GM18517 (cell line): ENCODE measurements at regions not wholly inside any gene's neighbourhood (a gene's known extent, or its start where the extent isn't known, plus 50 kb on each side); places are given as distances from the start of the nearest gene placed in this dataset.
A peak's percentile ranks its signal among the peaks of the same experiment; 100 is the strongest.

Experiments
- ATAC-seq: cut with Tn5 transposase; IDR thresholded peaks from one replicate; pipeline ENCODE4 v1.9.1; 2021; ENCODE audit warnings: mild to moderate bottlenecking, moderate library complexity; ENCODE audit not compliant: unreplicated experiment

DNA sequence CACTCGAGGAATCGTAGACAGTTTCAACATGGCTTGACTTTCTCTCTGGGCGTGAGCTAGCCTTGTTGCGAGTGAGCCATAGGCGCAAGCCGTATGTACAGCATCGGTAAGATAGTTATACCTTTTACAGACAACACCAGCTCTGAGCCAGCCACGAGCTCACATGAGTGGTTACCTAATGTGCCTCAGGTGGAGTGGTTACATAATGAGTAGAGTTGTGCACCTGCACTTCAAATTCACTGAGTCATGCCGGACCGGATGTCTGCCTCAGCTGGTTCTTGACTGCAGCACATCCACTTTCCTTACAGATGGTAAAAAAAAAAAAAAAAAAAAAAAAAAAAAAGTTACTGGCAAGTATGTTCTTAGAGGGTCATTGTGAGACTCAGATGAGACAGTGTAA is 360.4 kb upstream of the NR5A2 start:
- no peak for ATAC-seq

DNA sequence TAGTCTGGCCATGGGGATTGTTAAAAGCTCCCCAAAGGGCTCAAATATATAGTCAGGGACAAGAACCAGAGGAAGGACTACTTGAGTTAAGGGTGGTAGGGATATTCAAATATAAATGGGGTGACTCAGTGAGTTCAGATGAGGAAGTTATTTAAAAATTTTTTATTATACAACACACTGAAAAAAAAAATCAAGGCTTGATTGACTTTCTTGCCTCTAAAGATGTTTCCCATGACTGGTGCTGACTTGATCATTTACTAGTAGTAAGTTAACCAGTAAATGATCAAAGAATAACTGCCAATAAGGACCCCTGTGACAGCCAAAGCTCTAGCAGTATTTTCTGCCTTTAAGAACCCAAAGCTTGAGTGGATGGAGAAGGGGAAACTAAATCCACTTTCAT is 357.6 kb upstream of the NR5A2 start:
- no peak for ATAC-seq

DNA sequence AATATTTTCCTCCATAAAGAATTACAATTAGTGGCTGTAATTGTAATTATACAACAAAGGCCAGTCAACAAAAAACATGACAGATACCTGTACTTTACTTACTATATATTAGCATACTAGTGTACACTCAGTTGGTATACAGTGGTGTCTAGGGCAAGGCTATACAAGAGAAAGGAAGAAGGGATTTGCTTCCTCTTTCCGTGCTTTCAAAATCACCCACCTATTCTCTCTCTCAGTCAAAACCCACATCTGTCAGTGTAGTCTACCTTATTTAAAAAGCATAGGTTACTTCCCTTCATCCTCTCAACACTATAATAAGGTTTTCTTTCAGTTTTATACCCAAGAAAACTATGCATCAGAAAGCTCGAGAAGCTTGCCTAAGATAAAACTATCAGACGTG is 355.8 kb upstream of the NR5A2 start:
- no peak for ATAC-seq

DNA sequence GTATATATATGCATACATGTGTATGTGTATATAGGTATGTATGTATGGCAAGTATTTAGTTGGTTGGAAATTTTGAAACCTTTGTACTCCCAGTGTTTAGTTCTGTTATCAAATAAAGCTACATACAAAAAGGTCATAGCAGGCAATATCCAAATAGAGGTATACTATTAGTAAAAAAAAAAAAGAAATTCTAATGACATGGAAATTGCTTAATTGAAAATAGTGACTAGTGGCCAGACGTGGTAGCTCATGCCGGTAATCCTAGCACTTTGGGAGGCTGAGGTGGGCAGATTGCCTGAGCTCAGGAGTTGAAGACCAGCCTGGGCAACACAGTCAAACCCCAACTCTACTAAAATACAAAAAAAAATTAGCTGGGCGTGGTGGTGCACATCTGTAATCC is 351.6 kb upstream of the NR5A2 start:
- ATAC-seq: no peak

DNA sequence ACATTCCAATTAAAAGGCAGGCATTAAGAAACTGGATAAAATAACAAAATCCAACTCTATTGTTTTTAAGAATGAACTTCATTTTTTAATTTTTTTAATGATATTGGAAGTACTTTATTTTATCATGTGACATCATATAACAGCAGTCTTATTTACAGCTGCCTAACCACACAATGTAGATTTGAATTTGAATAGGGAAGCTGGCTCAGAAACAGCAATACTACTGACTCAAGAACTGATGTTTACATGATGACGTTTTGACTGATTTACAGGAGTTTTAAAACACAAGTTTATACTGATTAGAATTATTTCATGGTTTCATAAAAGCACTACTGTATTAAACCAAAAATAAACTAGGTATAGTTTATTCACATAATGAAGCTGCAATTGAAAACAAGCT is 348.7 kb upstream of the NR5A2 start:
- no peak for ATAC-seq

DNA sequence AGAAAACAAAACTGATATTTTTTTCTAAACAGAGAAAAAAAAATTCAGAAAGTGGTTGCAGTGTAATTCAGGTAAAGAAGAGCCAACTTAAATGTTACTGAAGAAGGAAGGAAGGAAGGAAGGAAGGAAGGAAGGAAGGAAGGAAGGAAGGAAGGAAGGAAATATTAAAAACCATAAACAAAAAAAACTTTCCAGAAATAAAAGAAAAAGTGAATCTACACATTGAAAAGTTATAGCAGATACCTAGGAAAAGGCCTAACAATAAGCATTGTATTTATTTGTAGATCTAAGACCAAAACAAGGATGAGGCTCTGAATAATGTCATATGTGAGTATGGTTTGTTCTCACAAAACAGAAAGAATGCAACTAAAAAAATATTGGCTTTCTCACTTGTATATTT is 345.4 kb upstream of the NR5A2 start:
- ATAC-seq: no peak

DNA sequence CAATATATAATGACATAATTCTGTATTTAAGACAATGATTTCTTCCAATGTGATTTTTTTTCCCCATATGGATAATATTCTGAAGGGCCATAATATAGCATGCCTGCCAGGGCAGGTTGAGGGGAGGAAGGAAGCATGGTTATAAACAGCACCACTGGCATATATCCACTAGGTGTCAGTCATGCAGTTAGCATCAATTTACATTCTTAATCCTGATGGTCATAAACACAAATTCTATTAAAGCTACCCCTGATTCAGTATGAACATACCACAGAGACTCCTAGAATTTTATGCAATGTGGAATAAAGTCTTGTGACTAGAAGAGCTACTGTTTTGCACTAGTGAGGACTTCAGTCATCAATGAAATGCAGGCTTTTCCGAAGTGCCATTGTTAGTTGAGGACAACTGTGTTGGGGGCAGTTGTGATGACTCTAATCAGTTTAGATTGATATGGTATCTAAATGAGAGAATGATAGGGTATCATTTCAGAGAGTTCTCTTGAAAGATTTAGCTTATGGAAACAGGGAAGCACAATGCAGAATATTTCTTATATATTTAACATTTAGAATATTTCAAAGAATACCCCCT is 342.7 kb upstream of the NR5A2 start:
- ATAC-seq: peak; percentile 92

DNA sequence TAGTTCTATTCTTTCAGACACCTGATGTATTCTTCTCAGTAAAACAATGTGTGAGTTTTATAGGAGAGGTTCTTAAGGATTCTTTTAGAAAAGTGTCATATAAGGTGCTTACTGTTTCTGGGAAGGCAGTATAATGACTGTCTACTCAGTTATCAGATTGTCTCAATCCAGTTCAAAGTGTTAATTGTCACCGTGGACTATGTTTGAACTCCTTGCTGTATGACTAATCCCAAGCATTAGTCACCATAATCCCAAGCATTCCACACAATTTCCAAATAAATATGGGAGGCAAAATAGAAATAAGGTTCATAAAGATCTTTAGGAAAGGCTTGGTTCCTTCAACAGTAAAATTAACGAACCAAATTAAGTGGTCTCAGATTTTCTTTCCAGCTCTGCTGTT is 342.1 kb upstream of the NR5A2 start:
- no peak for ATAC-seq

DNA sequence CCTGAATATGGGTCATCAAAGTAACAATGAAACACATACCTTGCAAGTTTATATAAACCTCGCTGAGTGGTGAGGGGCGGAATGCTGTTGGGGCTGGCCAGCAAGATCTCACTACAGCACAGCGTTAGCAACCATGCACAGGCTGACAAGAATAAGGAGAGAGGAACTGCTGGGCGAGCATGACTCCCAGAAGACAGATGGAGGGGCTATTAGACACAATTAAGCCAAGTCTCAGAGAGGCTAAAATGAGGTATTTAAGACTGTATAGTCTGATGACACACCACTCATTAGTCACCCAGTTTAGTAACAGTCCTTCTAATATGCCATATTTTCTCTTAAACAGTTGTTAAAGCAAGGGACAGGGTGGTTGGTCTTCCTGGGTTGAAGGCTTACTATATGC is 340.2 kb upstream of the NR5A2 start:
- no peak for ATAC-seq

DNA sequence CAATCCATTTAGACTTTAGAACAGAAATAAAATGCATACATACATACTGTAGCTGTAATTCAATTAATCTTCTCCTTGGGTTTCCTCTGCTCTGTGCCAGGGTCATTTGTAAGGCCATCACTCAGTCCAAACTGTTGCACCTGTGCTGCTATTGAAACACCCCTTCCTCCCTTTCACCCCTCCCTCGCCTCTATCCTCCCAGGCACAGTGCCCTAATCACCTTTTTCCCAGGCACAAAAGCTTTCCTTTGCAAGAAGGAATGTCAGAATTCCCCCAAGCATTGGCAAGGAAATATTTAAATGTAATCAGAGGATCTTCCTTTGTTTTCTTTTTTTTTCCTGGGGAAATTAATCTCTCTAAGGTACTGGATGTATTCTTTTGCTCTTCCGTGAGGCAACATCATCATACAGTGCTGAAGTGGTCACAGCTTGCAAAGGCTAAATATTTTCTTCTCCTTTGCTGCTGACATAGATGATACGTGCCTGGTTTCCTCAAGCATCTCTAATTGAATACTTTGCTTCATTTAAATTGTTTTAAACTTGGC is 339.3 kb upstream of the NR5A2 start:
- no peak for ATAC-seq

DNA sequence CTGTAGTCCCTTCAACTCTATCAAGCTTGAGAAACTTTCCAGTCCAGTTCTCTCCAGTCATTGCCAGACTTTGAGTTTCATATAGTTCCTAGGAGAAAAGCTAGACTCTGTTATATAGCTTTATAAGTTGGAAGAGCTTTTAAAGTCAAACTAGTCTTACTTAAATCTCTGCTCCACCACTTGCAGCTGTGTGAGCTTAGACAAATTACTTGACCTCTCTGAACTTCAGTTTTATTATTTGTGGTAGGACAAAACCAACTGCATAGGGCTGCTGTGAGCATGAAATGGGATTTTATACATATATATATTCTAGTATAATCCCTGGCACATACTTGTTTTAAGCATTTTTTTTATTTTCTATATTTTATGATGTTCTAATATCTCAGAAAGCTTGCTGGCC is 338.7 kb upstream of the NR5A2 start:
- ATAC-seq: no peak

DNA sequence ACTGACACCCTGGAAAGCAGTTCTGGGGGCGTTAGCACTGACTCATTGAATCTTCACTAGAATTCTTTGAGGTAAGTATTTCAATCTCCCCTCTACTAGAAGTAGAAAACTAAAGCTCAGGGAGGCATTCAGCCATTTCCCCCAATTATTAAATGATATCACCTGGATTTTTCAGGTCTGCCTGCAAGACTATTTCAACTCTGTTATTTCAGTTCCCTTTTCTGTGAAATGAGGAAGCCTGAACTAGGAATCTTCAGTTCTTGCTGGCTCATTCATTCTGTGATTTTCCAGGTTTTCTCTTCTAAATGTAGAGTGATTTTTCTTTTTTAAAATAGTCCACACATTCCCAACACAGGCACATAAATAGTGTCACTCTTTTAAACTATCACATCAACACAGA is 337.0 kb upstream of the NR5A2 start:
- ATAC-seq: no peak

DNA sequence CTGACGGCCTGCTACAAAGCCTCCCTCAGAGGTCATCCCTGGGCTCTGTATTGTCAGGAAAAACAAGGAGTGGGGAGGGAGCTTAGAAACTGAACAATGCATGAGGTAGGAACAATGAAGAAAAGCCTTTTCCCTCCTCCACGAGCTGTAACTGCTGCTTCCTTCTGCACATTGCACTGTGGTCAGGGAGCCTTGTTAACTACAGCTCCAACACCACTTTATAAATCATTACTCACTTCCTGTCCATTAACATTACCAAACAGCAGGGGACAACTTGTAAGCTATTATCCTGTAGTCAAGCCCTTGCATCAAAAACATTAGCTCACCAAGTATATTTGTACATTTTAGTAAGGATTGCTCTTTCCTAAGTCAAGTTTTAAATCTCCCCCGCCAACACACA is 336.0 kb upstream of the NR5A2 start:
- ATAC-seq: no peak

DNA sequence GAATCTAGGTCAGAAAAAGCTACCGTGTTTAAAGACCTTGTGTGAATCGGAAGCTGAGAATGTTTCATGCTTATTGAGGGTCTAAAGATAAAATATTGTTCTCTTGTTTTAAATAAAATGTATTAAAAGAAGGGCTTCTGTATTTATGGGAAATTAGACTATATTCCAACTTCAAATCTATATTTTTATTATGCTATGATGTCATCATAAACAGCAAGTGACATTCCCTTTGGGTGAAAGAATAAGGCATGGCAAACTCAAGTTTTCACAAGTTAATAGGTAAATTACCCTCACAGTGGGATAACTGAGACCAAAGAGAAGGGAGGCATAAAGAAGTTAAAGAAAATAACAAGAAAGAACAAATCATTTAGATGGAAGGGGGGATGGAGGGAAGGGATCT is 333.8 kb upstream of the NR5A2 start:
- ATAC-seq: no peak

DNA sequence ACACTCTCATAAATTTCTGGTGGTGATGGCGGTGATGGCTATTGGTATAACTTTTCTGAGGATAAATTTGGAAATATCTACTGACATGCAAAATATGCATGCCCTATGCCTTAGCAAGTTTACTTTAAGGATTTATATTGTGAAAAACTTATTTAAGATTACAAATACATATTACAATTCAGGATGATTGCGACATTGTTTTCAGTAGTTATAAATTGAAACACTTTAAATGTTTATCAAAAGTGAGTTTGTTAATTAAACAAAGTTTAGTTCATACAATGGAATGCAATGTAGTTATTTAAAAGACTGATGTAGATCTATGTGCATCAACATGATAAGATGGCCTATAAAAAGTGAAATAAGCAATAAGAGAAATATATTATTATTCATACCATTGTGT is 331.3 kb upstream of the NR5A2 start:
- ATAC-seq: no peak

DNA sequence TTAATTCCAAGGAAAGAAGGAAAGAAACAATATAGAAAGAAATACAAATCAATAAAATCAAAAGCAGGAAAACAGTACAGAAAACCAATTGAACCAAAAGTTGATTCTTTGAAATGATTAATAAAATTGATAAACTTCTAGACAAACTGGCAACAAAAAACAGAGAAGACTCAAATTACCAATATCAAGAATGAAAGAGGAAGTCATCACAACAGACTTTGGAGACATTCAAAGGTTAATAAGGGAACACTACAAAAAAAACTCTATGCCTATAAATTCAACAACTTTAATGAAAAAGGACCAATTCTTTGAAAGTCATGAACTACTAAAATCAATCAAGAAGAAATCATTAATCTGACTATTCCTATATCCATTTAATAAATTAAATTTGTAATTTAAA is 329.3 kb upstream of the NR5A2 start:
- no peak for ATAC-seq

DNA sequence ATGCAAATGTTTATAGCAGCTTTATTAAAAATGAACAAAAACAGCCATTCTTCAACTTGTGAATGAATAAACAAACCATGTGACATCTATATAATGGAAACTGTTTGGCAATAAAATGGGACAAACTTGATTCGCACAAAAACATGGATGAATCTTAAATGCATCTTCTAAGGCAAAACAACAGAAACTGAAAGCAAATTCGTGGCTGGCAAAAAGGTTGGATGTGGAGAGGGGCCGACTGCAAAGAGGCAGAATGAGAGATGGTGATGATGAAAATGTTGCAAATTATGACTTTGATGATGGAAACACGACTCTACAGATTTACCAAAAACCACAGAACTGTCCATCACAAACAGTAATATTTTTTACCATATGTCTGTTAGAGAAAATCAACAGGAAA is 327.0 kb upstream of the NR5A2 start:
- ATAC-seq: no peak

DNA sequence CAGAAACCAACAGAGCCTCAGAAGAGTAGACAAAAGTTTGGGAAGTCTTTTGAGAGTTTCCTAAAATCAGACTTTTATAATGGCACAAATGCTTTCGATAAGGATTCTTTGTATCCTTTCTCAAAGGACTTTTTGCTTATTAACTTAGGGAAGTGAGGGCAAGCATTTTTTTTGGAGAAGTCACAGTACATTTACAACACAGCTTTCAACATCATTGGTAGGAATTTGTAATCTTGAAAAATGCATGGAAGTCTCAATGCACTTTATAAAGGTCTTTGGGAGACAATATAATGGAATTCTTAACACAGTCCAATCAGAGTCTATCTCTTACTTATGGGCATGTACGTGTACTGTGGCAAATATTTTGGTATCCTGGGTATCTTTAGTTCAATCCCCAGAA is 325.8 kb upstream of the NR5A2 start:
- no peak for ATAC-seq

DNA sequence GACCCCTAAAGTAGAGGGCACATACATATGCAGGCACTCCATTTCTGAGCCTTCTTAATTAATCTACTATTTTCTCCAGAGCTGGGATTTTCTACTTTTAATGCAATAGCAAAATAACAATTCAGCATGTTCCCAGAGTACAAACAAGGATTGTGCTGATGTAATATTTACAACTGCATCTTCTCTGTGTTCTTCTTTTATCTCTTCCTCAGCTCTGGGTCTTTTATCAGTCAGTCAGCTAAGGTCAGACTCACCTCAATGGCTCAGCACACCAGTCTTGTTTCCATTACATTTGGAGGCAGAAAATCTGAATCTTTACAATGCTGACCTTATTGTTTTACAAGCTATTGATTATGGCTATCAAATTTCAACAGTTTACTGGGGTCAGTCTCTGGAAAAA is 323.3 kb upstream of the NR5A2 start:
- no peak for ATAC-seq

DNA sequence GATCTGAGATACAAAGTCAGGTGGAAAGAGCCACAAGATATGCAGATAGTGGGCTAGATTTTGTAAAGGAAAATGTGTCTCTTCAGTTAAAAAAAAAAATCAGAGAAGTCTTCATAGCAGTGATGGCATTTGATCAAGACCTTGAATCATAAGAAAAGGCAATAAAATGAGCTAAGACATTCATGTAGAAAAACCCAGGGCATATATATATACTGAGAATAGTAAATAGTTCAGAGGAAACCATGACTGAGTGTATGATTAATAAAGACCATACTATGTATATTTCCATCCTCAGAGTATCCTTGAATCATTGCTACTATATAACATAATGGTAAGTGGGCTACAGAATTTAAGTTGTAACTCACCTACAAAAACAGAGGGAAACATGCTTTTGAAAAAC is 321.7 kb upstream of the NR5A2 start:
- ATAC-seq: no peak

DNA sequence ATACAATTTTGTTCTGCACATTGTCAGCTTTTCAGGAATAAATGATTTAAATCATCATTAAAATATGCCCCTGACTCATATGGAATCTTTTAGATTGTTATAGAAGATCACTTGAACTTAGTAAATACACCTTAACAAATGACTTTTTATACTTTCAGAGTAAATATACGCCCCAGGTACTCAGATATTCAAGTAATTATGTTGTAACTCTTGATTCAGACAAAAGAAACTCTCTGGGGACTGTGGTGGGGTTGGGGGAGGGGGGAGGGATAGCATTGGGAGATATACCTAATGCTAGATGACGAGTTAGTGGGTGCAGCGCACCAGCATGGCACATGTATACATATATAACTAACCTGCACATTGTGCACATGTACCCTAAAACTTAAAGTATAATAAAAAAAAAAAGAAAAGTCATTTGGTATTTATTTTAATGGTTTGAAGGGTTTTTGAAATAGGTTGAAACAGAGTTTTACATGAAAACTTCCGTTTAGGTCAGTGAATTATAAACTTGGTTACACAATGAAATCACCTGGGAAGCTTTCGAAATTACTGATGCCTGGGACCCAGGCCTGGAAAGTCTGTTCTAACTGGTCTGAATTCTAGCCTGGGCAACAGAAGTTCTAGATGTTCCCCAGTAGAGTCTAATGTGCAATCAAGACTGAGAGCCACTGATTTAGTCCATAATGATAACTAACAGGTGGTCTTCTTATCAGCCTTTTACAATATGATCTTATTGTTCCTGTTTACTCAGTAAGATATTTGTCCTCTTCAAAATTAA is 320.5 kb upstream of the NR5A2 start:
- ATAC-seq: no peak

DNA sequence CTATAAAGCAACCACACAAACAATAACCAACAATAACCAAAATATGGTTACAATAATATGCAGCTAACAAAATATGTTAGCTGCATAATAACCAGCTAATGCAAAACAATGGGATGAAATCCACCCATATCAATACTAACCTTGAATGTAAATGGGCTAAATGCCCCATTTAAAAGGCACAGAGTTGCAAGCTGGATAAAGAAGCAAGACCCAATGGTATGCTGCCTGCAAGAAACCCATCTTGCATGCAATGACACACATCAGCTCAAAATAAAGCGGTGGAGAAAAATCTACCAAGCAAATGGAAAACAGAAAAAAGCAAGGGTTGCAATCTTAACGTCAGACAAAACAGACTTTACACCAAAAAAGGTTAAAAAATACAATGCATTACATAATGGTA is 316.5 kb upstream of the NR5A2 start:
- no peak for ATAC-seq

DNA sequence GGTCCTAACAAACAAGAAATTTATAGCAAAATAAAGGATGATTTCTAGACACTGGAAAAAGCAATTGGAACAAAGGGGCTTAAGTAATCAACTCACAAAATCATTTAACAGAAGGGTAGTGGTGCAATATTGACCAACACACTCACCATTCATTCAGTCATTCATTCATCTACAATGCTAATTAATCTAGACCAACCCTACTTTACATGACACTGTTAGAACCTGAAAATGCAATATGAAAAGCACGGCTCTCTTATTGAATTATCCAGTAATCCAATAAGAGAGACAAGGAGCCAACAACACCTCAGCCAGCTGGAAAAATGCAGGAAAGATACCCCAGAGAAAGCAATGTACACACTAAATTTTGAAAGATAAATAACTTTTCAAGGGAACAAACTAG is 310.8 kb upstream of the NR5A2 start:
- no peak for ATAC-seq
